Activated naive CD8-positive, alpha-beta T cell treated with anti-CD3 and anti-CD28 coated beads for 36 hours (primary cell): ENCODE measurements at regions not wholly inside any gene's neighbourhood (a gene's known extent, or its start where the extent isn't known, plus 50 kb on each side); places are given as distances from the start of the nearest gene placed in this dataset.

ENCODE experiments used
- DNase-seq: peaks from one replicate; pipeline ENCODE4 v3.0.0; 2021
- H3K27ac Mint-ChIP-seq: one replicate; pipeline ENCODE4 v1.8.0; 2022; ENCODE audit warnings: mild to moderate bottlenecking, moderate library complexity, mixed read lengths
- H3K27me3 Mint-ChIP-seq: one replicate; pipeline ENCODE4 v1.8.0; 2022; ENCODE audit warnings: mild to moderate bottlenecking, mixed read lengths
- H3K36me3 Mint-ChIP-seq: one replicate; pipeline ENCODE4 v1.8.0; 2021; ENCODE audit warnings: mild to moderate bottlenecking, mixed read lengths
- H3K4me1 Mint-ChIP-seq: one replicate; pipeline ENCODE4 v1.8.0; 2021; ENCODE audit warnings: mixed read lengths
- H3K4me3 Mint-ChIP-seq: one replicate; pipeline ENCODE4 v1.8.0; 2022; ENCODE audit warnings: mild to moderate bottlenecking, moderate library complexity, mixed read lengths
- H3K9me3 Mint-ChIP-seq: one replicate; pipeline ENCODE4 v1.8.0; 2022; ENCODE audit warnings: mixed read lengths

DNA sequence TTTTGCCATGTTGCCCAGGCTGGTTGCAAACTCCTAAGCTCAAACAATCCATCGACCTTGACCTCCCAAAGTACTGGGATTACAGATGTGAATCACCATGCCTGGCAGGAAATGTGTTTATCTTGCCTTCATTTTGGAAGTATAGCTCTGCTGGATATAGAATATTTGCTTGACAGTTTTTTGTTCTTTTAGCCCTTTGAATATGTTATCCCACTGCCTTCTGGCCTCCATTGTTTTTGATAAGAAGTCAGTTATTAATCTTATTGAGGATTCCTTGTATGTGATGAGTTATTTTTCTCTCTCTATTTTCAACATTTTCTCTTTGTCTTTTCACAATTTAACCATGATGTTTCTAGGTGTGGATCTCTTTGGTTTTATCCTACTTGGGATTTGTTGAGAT is 112.9 kb upstream of the RAB3GAP2 start:
- H3K4me1 Mint-ChIP-seq = no peaks in the 10 kb centered on the region
- DNase-seq = no peak
- H3K36me3 Mint-ChIP-seq = no peaks in the 10 kb centered on the region
- no peak overlapping the region for H3K27ac Mint-ChIP-seq
- peaks cover 4% of the 10 kb centered on the region for H3K9me3 Mint-ChIP-seq
- H3K27me3 Mint-ChIP-seq = peaks cover 30% of the 10 kb centered on the region
- H3K4me3 Mint-ChIP-seq = no peak overlapping the region

DNA sequence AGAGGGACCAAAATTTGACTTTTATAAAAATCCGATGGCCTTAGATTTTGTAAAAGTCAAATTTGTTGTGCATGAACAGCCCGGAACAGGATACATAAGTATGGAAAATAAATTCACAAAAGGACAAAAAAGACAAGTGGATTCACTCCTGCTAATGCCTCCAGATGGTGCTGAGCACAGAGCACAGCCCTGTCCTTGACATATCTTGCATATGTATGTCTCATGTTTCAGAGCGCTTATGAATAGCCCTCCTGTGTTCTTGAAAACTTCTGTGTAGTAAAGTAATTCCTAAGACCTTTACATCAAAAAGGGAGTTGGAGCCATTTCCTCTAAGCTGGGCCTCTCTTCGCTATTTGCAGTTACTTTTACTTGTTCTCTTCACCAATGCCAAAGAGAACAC is 110.7 kb upstream of the RAB3GAP2 start:
- no peak for DNase-seq
- no peak overlapping the region for H3K27ac Mint-ChIP-seq
- H3K9me3 Mint-ChIP-seq = peaks cover 4% of the 10 kb centered on the region
- H3K4me3 Mint-ChIP-seq = no peak overlapping the region
- H3K36me3 Mint-ChIP-seq = no peaks in the 10 kb centered on the region
- peaks cover 22% of the 10 kb centered on the region for H3K27me3 Mint-ChIP-seq
- no peaks in the 10 kb centered on the region for H3K4me1 Mint-ChIP-seq

DNA sequence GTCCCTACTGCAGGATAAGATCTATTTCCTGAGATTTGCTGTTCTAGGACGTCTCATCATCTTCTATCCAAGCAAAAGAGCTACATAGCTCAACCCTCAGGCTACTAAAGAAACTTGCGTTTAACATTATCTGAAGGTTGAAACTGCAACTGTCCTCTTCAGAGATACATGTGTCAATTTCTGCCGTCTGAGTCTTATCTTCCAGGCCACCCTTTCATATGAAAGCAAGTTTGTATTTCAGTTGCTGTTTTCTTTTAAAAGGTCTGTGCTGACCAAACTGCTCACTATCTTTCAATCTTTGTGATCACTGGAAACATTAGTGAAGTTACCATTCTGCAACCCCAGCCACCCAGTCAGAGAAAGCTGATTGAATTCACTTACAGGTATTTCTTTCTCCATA is 108.6 kb upstream of the RAB3GAP2 start:
- H3K4me1 Mint-ChIP-seq = no peaks in the 10 kb centered on the region
- no peak overlapping the region for H3K4me3 Mint-ChIP-seq
- DNase-seq = no peak
- no peaks in the 10 kb centered on the region for H3K36me3 Mint-ChIP-seq
- H3K27me3 Mint-ChIP-seq = peaks cover 30% of the 10 kb centered on the region
- peaks cover 4% of the 10 kb centered on the region for H3K9me3 Mint-ChIP-seq
- H3K27ac Mint-ChIP-seq = no peak overlapping the region

GRCh38 chr1:220378571-220379302 is 106.5 kb upstream of the RAB3GAP2 start:
- peaks cover 26% of the 10 kb centered on the region for H3K27me3 Mint-ChIP-seq
- no peak overlapping the region for H3K4me3 Mint-ChIP-seq
- no peak for DNase-seq
- no peaks in the 10 kb centered on the region for H3K4me1 Mint-ChIP-seq
- no peaks in the 10 kb centered on the region for H3K9me3 Mint-ChIP-seq
- H3K27ac Mint-ChIP-seq = no peak overlapping the region
- no peaks in the 10 kb centered on the region for H3K36me3 Mint-ChIP-seq

GRCh38 chr1:220375715-220376114 is 103.5 kb upstream of the RAB3GAP2 start:
- H3K27ac Mint-ChIP-seq = no peak overlapping the region

DNA sequence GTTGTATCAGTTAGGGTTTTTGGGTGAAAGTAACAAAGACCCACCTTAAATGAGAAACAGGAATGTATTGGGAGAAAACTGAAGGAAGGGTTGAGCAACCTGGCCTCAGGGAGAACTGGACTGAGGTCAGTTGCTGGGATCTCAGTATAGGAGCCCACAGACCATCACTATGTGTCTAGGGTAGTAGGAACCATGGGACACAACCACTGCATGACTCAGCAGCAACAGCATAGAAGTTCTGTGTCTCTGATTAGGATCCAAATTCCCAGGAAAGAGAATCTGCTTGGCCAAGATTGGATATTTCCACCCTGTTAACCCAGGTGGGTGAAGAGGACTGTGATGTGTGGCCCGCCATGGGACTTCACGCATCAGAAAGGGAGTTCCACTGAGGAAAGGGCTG is 102.2 kb upstream of the RAB3GAP2 start:
- H3K27ac Mint-ChIP-seq = no peak overlapping the region
- H3K4me3 Mint-ChIP-seq = no peak overlapping the region
- H3K36me3 Mint-ChIP-seq = no peaks in the 10 kb centered on the region
- H3K4me1 Mint-ChIP-seq = no peaks in the 10 kb centered on the region
- H3K27me3 Mint-ChIP-seq = peaks cover 18% of the 10 kb centered on the region
- DNase-seq = no peak
- H3K9me3 Mint-ChIP-seq = no peaks in the 10 kb centered on the region

More at GRCh38 chr1:220375715-220376114, 103.5 kb upstream of the RAB3GAP2 start:
- no peaks in the 10 kb centered on the region for H3K9me3 Mint-ChIP-seq
- H3K27me3 Mint-ChIP-seq = peaks cover 19% of the 10 kb centered on the region
- no peak for DNase-seq
- no peaks in the 10 kb centered on the region for H3K4me1 Mint-ChIP-seq
- no peak overlapping the region for H3K4me3 Mint-ChIP-seq
- no peaks in the 10 kb centered on the region for H3K36me3 Mint-ChIP-seq

DNA sequence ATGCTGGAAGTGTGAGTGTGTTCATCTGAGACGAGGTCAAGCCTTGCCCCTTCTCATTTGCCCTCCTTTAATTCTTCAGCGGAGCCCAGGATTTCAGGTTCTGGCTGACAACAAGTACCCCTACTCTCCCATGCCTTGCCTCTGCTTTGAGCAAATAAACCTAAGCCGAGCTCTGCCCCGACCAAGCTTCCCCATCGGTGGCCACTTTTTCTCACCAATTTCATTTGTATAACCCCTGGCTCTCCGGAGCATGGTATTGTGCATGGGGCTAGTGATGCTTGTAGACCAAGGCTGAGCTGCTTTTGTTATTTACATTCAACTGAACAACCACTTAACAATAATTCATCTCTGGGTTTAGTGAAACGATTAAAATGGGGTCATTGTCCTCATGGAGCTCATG is 100.2 kb upstream of the RAB3GAP2 start:
- Mint-ChIP-seq H3K4me1 (no peaks in the 10 kb centered on the region), H3K27me3 (peaks cover 13% of the 10 kb centered on the region), H3K9me3 (no peaks in the 10 kb centered on the region), H3K4me3 (no peak overlapping the region), H3K36me3 (no peaks in the 10 kb centered on the region), H3K27ac (no peak overlapping the region)
- DNase-seq = no peak

- Mint-ChIP-seq H3K9me3 (no peaks in the 10 kb centered on the region), H3K4me3 (no peak overlapping the region), H3K27me3 (peaks cover 4% of the 10 kb centered on the region), H3K27ac (no peak overlapping the region), H3K36me3 (no peaks in the 10 kb centered on the region), H3K4me1 (no peaks in the 10 kb centered on the region)
- DNase-seq = no peak
Measured at GRCh38 chr1:220371324-220371723, 99.1 kb upstream of the RAB3GAP2 start.

DNA sequence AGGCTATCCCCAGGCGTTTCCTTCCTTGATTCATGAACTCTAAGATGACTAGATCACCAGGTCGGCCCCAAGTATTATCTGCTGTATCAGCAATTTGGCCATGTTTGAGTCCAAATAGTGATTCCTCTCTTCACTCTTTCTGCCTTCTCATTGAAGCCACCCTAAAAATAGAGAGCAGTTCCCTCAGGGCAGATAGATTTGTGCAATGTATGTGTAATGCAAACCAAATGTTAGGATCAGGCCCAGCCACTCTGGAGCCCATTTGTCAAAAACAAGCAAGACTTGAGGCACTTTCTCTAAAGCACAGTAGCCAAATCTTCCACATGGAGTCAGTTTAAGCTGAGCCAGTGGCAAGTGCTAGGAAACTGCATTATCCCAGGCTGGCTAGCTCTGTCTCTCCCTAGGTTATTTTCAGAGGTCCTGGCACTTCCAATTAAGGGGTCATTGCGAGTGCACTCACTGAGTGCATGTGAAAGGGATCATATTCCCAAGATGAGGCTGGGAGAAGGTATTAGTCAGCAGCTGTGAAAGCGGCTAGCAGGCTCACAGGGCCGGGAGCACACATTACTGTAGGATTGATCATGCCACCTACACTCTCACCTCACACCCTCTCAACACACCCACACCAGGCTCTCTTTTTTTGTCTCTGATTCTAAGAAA is 97.9 kb upstream of the RAB3GAP2 start:
- Mint-ChIP-seq H3K9me3 (no peaks in the 10 kb centered on the region), H3K27me3 (peaks cover 4% of the 10 kb centered on the region), H3K4me3 (no peak overlapping the region), H3K36me3 (no peaks in the 10 kb centered on the region), H3K27ac (no peak overlapping the region), H3K4me1 (no peaks in the 10 kb centered on the region)
- no peak for DNase-seq

- Mint-ChIP-seq H3K36me3 (no peaks in the 10 kb centered on the region), H3K4me3 (no peak overlapping the region), H3K27ac (no peak overlapping the region), H3K4me1 (no peaks in the 10 kb centered on the region), H3K27me3 (peaks cover 9% of the 10 kb centered on the region), H3K9me3 (no peaks in the 10 kb centered on the region)
- no peak for DNase-seq
Measured at GRCh38 chr1:220369511-220369910, 97.3 kb upstream of the RAB3GAP2 start.

DNA sequence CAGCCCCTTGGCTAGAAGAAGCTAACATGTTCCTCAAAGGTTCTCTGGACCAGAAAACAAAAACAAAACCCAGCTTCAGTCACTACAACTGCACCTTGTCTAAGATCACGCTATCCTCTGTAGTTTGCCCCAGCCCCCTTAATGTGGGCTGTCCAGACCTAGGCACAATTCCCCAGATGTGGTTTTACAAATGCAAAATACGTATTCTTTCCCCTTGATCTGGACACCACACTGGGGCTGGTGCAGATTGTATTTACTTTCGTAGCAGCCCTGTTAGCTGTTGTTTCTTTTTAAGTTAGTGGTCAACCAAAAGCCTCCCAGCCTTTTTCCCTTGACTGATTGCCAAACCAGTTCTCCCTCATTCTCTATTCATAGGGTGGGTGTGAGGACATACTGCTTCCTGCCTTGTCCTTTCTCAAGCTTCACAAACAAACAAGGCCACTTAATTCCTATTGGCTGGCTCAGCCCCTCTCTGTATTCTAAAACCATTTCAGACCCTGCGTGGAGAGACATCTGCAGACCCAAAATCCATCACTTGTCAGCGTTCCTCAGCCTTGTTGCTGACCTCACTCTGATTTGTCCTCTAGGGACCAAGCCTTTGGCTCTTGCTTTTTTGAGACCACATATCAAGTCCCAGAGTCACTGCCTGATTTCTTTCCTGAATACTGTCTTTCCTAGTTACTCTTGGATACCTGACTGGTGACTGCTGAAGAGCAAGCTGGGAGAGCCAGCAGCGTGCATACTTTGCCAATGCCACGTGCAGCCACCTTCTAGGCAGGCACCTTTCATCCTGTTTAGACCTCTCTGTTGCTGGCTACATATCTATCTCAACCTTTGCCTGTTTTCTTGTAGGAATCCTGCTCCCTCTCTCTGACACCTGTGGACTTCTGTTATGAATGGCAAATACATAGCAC is 96.4 kb upstream of the RAB3GAP2 start:
- Mint-ChIP-seq H3K9me3 (no peaks in the 10 kb centered on the region), H3K27me3 (peaks cover 9% of the 10 kb centered on the region), H3K36me3 (no peaks in the 10 kb centered on the region), H3K4me3 (no peak overlapping the region), H3K27ac (no peak overlapping the region), H3K4me1 (no peaks in the 10 kb centered on the region)
- no peak for DNase-seq

GRCh38 chr1:220367833-220368232 is 95.6 kb upstream of the RAB3GAP2 start:
- no peaks in the 10 kb centered on the region for H3K36me3 Mint-ChIP-seq
- H3K27ac Mint-ChIP-seq = no peak overlapping the region
- H3K4me3 Mint-ChIP-seq = no peak overlapping the region
- DNase-seq = no peak
- no peaks in the 10 kb centered on the region for H3K4me1 Mint-ChIP-seq
- H3K27me3 Mint-ChIP-seq = peaks cover 9% of the 10 kb centered on the region
- H3K9me3 Mint-ChIP-seq = no peaks in the 10 kb centered on the region

DNA sequence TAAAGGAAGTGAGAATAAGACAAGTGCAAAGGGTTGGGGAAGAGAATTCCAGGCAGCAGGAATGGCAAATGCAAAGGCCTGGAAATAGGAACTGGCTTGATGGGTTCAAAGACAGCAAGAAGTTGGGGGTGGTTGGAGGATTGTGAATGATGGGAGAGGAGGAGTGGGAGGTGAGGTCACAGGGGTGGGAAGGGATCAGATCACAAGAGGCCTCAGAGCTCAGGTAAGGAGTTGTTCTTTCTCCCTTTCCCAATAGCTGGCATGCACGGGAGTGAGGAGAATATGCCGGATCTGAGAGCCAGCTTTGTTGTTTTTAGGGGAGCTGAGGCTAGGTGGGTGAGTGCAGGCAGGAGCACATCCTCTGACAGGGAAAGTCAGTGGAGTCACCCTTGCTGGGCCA is 94.0 kb upstream of the RAB3GAP2 start:
- no peak overlapping the region for H3K27ac Mint-ChIP-seq
- no peak for DNase-seq
- H3K4me1 Mint-ChIP-seq = no peaks in the 10 kb centered on the region
- no peaks in the 10 kb centered on the region for H3K36me3 Mint-ChIP-seq
- peaks cover 9% of the 10 kb centered on the region for H3K27me3 Mint-ChIP-seq
- no peak overlapping the region for H3K4me3 Mint-ChIP-seq
- no peaks in the 10 kb centered on the region for H3K9me3 Mint-ChIP-seq

DNA sequence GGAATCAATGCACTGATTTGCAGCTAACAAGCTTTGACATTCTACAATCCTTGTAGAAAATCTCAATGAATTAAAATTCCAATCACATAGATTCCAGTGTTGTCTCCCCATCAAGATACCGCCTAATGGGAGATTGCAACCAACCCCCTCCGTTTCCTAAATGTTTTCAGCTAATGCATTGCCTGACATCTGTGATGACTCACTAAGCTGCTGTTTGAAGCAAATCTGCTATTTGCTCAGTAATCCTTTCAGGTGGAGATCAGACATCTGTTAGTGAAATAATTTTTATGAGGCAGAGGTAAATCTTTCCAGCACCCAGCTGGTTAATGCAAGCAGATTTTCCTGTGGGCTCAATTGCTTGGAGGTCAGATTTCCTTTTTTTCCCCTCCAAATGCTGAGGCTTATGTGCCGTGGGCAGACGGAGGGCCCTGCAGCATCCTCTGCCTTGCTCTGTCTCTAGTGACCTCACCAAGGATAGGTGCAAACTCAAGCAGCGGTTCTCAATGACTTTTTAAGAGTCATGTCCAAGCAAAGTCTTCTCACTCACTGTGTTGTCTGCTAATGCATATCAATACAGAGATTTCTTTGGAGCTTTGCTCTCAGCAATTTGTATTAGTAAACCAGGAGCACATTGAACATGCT is 91.1 kb upstream of the RAB3GAP2 start:
- peaks cover 1% of the 10 kb centered on the region for H3K9me3 Mint-ChIP-seq
- H3K4me1 Mint-ChIP-seq = no peaks in the 10 kb centered on the region
- no peak overlapping the region for H3K27ac Mint-ChIP-seq
- peaks cover 4% of the 10 kb centered on the region for H3K27me3 Mint-ChIP-seq
- no peak for DNase-seq
- H3K4me3 Mint-ChIP-seq = no peak overlapping the region
- no peaks in the 10 kb centered on the region for H3K36me3 Mint-ChIP-seq
